Smooth muscle cell (in vitro differentiated cells): ENCODE measurements at regions not wholly inside any gene's neighbourhood (a gene's known extent, or its start where the extent isn't known, plus 50 kb on each side); places are given as distances from the start of the nearest gene placed in this dataset.

Experiments used
- DNase-seq: peaks from one replicate; lab custom pipeline; 2025; ENCODE audit not compliant: unreplicated experiment; lab: John Stamatoyannopoulos, UW
- H2AFZ ChIP-seq: fragments of 200-600 bp; sonication (generic); 2 replicates; pipeline ENCODE4 v1.6.0; 2016; ENCODE audit warnings: antibody characterized with exemption, low read depth, mild to moderate bottlenecking
- H3F3A ChIP-seq: fragments of 200-600 bp; sonication (generic); 2 replicates; pipeline ENCODE4 v1.6.0; 2017; ENCODE audit warnings: antibody characterized with exemption, low read depth
- H3K27ac ChIP-seq: fragments of 200-600 bp; sonication (generic); 2 replicates; pipeline ENCODE4 v1.5.1; 2016; ENCODE audit warnings: low read depth, mild to moderate bottlenecking
- H3K27me3 ChIP-seq: fragments of 200-600 bp; sonication (generic); 2 replicates; pipeline ENCODE4 v1.6.1; 2016; ENCODE audit warnings: low read depth, mild to moderate bottlenecking
- H3K36me3 ChIP-seq: fragments of 200-600 bp; sonication (generic); 2 replicates; pipeline ENCODE4 v1.5.1; 2016; ENCODE audit warnings: low read depth
- H3K4me1 ChIP-seq: fragments of 200-600 bp; sonication (generic); 2 replicates; pipeline ENCODE4 v1.5.1; 2016; ENCODE audit warnings: low read depth
- H3K4me2 ChIP-seq: fragments of 200-600 bp; sonication (generic); 2 replicates; pipeline ENCODE4 v1.6.0; 2016; ENCODE audit warnings: mild to moderate bottlenecking
- H3K4me3 ChIP-seq: fragments of 200-600 bp; sonication (generic); 2 replicates; pipeline ENCODE4 v1.5.1; 2016; ENCODE audit warnings: mild to moderate bottlenecking
- H3K79me2 ChIP-seq: fragments of 200-600 bp; sonication (generic); 2 replicates; pipeline ENCODE4 v1.6.0; 2016; ENCODE audit warnings: low read depth, mild to moderate bottlenecking
- H3K9ac ChIP-seq: fragments of 200-600 bp; sonication (generic); 2 replicates; pipeline ENCODE4 v1.6.0; 2016; ENCODE audit warnings: low read depth
- H3K9me3 ChIP-seq: fragments of 200-600 bp; sonication (generic); replicated peaks from 2 replicates; pipeline ENCODE4 v1.5.1; 2016; ENCODE audit warnings: low read depth
- H4K20me1 ChIP-seq: fragments of 200-600 bp; sonication (generic); 2 replicates; pipeline ENCODE4 v1.6.0; 2016; ENCODE audit warnings: low read depth
- WGBS: methylation state at CpG from one replicate; pipeline ENCODE4 v1.1.7; 2016; ENCODE audit warnings: low lambda C conversion rate; 5-methylcytosine and 5-hydroxymethylcytosine counted together
- TF ChIP-seq, protein P1 (sequence below): fragments of 200-600 bp; sonication (generic); IDR thresholded peaks from 2 replicates; pipeline ENCODE4 v1.5.1; 2017; ENCODE audit warnings: borderline replicate concordance, mild to moderate bottlenecking, antibody characterized with exemption; ENCODE audit not compliant: insufficient read depth, poor library complexity, severe bottlenecking

DNA sequence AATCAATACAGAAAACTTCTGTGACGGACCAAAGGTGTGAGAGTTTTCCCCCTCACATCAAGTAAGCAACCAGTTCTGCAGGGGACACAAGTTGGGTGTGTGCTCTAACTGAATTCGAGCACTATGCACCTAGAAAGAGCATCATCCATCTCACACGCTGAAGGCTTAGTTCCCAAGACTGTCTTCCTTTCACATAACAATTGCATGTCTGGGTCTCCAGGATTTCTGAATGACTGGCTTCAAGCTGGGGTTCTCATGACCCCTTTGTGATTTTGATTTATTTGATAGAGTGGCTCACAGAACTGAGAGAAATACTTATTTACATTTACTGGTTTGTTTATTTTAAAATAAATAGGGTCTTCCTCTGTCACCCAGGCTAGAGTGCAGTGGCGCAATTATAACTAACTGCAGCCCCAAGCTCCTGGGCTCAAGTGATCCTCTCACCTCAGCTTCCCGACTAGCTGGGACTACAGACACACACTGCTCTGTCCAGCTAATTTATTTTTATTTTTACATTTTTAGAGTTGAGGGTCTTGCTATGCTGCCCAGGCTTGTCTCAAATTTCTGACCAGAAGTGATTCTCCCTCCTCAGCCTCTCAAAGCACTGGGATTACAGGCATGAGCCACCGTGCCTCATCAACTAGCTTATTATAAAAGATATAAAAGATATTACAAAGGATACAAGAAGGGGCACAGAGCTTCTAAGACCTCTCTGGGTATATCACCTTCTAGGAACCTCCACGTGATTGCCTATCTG, 316.7 kb upstream of the CDH12 start:
- Histone ChIP-seq H3K27me3 (no peaks in the 10 kb centered on the region), H3K79me2 (no peaks in the 10 kb centered on the region), H4K20me1 (no peaks in the 10 kb centered on the region), H3K9me3 (no peaks in the 10 kb centered on the region), H3K27ac (no peak overlapping the region), H3K36me3 (no peaks in the 10 kb centered on the region), H3K4me2 (no peak overlapping the region), H3K4me1 (no peaks in the 10 kb centered on the region), H3K9ac (no peak overlapping the region), H3K4me3 (no peak overlapping the region), H2AFZ (no peak overlapping the region), H3F3A (no peaks in the 10 kb centered on the region)
- no peak for DNase-seq
- 69% methylated on average over 7 of the region's 7 CpGs for WGBS
- TF ChIP-seq, protein P1, sequence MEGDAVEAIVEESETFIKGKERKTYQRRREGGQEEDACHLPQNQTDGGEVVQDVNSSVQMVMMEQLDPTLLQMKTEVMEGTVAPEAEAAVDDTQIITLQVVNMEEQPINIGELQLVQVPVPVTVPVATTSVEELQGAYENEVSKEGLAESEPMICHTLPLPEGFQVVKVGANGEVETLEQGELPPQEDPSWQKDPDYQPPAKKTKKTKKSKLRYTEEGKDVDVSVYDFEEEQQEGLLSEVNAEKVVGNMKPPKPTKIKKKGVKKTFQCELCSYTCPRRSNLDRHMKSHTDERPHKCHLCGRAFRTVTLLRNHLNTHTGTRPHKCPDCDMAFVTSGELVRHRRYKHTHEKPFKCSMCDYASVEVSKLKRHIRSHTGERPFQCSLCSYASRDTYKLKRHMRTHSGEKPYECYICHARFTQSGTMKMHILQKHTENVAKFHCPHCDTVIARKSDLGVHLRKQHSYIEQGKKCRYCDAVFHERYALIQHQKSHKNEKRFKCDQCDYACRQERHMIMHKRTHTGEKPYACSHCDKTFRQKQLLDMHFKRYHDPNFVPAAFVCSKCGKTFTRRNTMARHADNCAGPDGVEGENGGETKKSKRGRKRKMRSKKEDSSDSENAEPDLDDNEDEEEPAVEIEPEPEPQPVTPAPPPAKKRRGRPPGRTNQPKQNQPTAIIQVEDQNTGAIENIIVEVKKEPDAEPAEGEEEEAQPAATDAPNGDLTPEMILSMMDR: no peak

DNA sequence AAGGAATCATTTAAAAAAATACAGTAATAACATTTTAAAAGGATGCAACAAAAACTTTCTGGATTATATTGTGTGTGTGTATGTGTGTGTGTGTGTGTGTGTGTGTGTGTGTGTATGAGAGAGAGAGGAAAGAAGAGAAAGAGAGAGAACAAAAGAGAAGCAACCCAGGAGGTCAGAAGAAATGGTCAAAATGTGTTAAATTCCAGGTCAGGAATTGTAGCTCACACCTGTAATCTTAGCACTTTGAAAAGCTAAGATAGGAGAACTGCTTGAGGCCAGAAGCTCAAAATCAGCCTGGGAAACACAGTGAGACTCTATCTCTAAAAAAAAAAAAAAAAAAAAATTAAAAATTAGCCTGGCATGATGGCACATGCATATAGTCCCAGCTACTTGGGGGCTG, 311.8 kb upstream of the CDH12 start:
- H3K79me2 ChIP-seq: no peaks in the 10 kb centered on the region
- DNase-seq: no peak
- H3K36me3 ChIP-seq: no peaks in the 10 kb centered on the region
- H3F3A ChIP-seq: no peaks in the 10 kb centered on the region
- no peak overlapping the region for H2AFZ ChIP-seq
- no peak overlapping the region for H3K9ac ChIP-seq
- no peak overlapping the region for H3K27ac ChIP-seq
- no peaks in the 10 kb centered on the region for H3K9me3 ChIP-seq
- H4K20me1 ChIP-seq: no peaks in the 10 kb centered on the region
- no peaks in the 10 kb centered on the region for H3K4me1 ChIP-seq
- H3K4me2 ChIP-seq: no peak overlapping the region
- no peaks in the 10 kb centered on the region for H3K27me3 ChIP-seq
- TF ChIP-seq, protein P1: no peak
- no peak overlapping the region for H3K4me3 ChIP-seq

DNA sequence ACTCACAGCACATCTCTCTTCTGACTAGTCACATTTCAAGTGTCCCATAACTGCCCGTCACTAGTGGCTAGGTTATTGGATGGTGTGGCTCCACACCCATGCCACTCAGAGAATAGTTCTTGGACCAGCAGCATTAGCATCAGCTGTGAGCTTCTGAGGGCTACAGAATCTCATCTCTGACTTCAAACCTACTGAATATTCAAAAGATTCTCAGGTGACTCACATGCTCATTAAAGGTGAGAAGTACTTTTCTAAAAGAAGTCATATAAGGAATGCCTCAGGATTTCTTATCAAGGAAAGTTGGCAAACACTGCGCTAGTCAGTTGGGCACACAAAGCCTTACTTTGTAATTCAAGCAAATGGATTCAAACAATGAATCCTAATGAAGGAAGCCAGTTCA, 305.0 kb upstream of the CDH12 start:
- H3K4me2 ChIP-seq: no peak overlapping the region
- 83% methylated on average over 2 of the region's 2 CpGs for WGBS

DNA sequence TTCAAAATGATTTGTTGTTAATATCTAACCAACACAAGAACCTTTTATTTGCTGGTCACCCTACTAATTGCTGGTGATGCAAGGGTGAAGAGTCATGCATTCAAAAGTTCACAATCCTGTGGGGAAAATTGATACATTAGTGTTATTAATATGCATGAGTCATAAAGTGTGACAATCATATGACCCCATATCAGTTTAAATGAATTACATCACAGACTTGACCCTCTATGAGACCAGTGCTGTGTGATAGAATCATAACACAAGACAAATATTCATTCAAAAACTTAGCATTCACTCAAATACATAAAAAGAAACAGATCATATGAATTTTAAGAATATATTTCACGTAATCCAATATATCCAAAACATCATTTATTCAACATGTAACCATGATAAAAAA, 304.6 kb upstream of the CDH12 start:
- Histone ChIP-seq H3K79me2 (no peaks in the 10 kb centered on the region), H3K4me1 (no peaks in the 10 kb centered on the region), H3K27ac (no peak overlapping the region), H3K27me3 (no peaks in the 10 kb centered on the region), H3K9ac (no peak overlapping the region), H3K4me2 (no peak overlapping the region), H2AFZ (no peak overlapping the region), H3F3A (no peaks in the 10 kb centered on the region), H3K4me3 (no peak overlapping the region), H4K20me1 (no peaks in the 10 kb centered on the region), H3K36me3 (no peaks in the 10 kb centered on the region), H3K9me3 (no peaks in the 10 kb centered on the region)
- TF ChIP-seq, protein P1: no peak
- WGBS: 86% methylated on average over 1 of the region's 1 CpG
- DNase-seq: no peak

More for the DNA sequence above, 305.0 kb upstream of the CDH12 start:
- Histone ChIP-seq H4K20me1 (no peaks in the 10 kb centered on the region), H3K27me3 (no peaks in the 10 kb centered on the region), H3F3A (no peaks in the 10 kb centered on the region), H3K9me3 (no peaks in the 10 kb centered on the region), H3K36me3 (no peaks in the 10 kb centered on the region), H3K79me2 (no peaks in the 10 kb centered on the region), H2AFZ (no peak overlapping the region), H3K4me1 (no peaks in the 10 kb centered on the region), H3K27ac (no peak overlapping the region), H3K4me3 (no peak overlapping the region), H3K9ac (no peak overlapping the region)
- DNase-seq: no peak
- TF ChIP-seq, protein P1: no peak
